Loucy (cell line): ENCODE measurements at regions not wholly inside any gene's neighbourhood (a gene's known extent, or its start where the extent isn't known, plus 50 kb on each side); places are given as distances from the start of the nearest gene placed in this dataset.

Source experiments
- H2AFZ ChIP-seq: fragments of 200-600 bp; sonication (generic); 2 replicates; pipeline ENCODE4 v1.6.0; 2016; ENCODE audit warnings: antibody characterized with exemption, mild to moderate bottlenecking, low read length, moderate library complexity
- H3F3A ChIP-seq: fragments of 200-600 bp; 2 replicates; pipeline ENCODE4 v1.6.0; 2016; ENCODE audit warnings: antibody characterized with exemption, low read depth, mild to moderate bottlenecking
- H3K27me3 ChIP-seq: fragments of 200-600 bp; sonication (generic); 2 replicates; pipeline ENCODE4 v1.6.1; 2014; ENCODE audit warnings: low read length, mild to moderate bottlenecking; ENCODE audit not compliant: insufficient read depth, poor library complexity, severe bottlenecking
- H3K36me3 ChIP-seq: fragments of 200-600 bp; sonication (generic); 2 replicates; pipeline ENCODE4 v1.6.1; 2016; ENCODE audit warnings: low read length; ENCODE audit not compliant: insufficient read depth
- H3K4me1 ChIP-seq: fragments of 200-600 bp; sonication (generic); 2 replicates; pipeline ENCODE4 v1.5.1; 2014; ENCODE audit warnings: low read length, mild to moderate bottlenecking; ENCODE audit not compliant: insufficient read depth, poor library complexity, severe bottlenecking
- H3K4me2 ChIP-seq: fragments of 200-600 bp; sonication (generic); 2 replicates; pipeline ENCODE4 v1.6.0; 2014; ENCODE audit warnings: antibody characterized with exemption, low read length, low read depth, mild to moderate bottlenecking; ENCODE audit not compliant: poor library complexity, severe bottlenecking
- H3K4me3 ChIP-seq: fragments of 200-600 bp; sonication (generic); 2 replicates; pipeline ENCODE4 v1.5.1; 2014; ENCODE audit warnings: low read length, mild to moderate bottlenecking, mixed read lengths; ENCODE audit not compliant: poor library complexity, severe bottlenecking
- H3K79me2 ChIP-seq: fragments of 200-600 bp; sonication (generic); 2 replicates; pipeline ENCODE4 v1.6.1; 2014; ENCODE audit warnings: low read length; ENCODE audit not compliant: insufficient read depth
- H3K9ac ChIP-seq: fragments of 200-600 bp; sonication (generic); 2 replicates; pipeline ENCODE4 v1.6.0; 2014; ENCODE audit warnings: mild to moderate bottlenecking, low read depth, low read length, moderate library complexity; ENCODE audit not compliant: poor library complexity, severe bottlenecking
- H3K9me2 ChIP-seq: fragments of 200-600 bp; sonication (generic); replicated peaks from 2 replicates; pipeline ENCODE4 v1.6.1; 2016; ENCODE audit warnings: low read depth, low read length, mixed read lengths
- H3K9me3 ChIP-seq: fragments of 200-600 bp; sonication (generic); 2 replicates; pipeline ENCODE4 v1.6.1; 2014; ENCODE audit warnings: mild to moderate bottlenecking, antibody characterized with exemption, low read length, low read depth; ENCODE audit not compliant: insufficient read depth
- H4K20me1 ChIP-seq: fragments of 200-600 bp; sonication (generic); 2 replicates; pipeline ENCODE4 v1.6.0; 2014; ENCODE audit warnings: antibody characterized with exemption, low read length, mild to moderate bottlenecking; ENCODE audit not compliant: insufficient read depth, poor library complexity, severe bottlenecking
- CTCF ChIP-seq: fragments of 200-600 bp; sonication (generic); conservative IDR thresholded peaks from 2 replicates; pipeline ENCODE4 v1.5.1; 2014; ENCODE audit warnings: mild to moderate bottlenecking, antibody characterized with exemption, low read length
- EZH2phosphoT487 ChIP-seq: fragments of 200-600 bp; IDR thresholded peaks from 2 replicates; pipeline ENCODE4 v1.6.1; 2018; ENCODE audit warnings: antibody characterized with exemption, mild to moderate bottlenecking, moderate library complexity, borderline replicate concordance

GRCh38 chr5:143966280-143966679 is 154.3 kb downstream of the HMHB1 start:
- Histone ChIP-seq H3K9me3 (no peaks in the 10 kb centered on the region), H3K79me2 (no peaks in the 10 kb centered on the region), H3K4me2 (no peak overlapping the region), H3K9me2 (no peaks in the 10 kb centered on the region), H3K4me1 (no peaks in the 10 kb centered on the region), H3K4me3 (no peak overlapping the region), H3K27me3 (no peaks in the 10 kb centered on the region), H3K36me3 (no peaks in the 10 kb centered on the region), H2AFZ (no peak overlapping the region), H3K9ac (no peak overlapping the region), H4K20me1 (no peaks in the 10 kb centered on the region), H3F3A (no peaks in the 10 kb centered on the region)
- TF ChIP-seq EZH2phosphoT487 = no peak
- TF ChIP-seq CTCF = no peak

GRCh38 chr5:143968071-143968878 is 156.3 kb downstream of the HMHB1 start:
- H3F3A ChIP-seq = no peaks in the 10 kb centered on the region
- no peak overlapping the region for H3K9ac ChIP-seq
- H2AFZ ChIP-seq = no peak overlapping the region
- TF ChIP-seq CTCF (peak; percentile 76), EZH2phosphoT487 (no peak)
- no peaks in the 10 kb centered on the region for H3K79me2 ChIP-seq
- H4K20me1 ChIP-seq = no peaks in the 10 kb centered on the region
- H3K36me3 ChIP-seq = no peaks in the 10 kb centered on the region
- no peaks in the 10 kb centered on the region for H3K27me3 ChIP-seq
- no peaks in the 10 kb centered on the region for H3K9me3 ChIP-seq
- no peaks in the 10 kb centered on the region for H3K9me2 ChIP-seq
- H3K4me2 ChIP-seq = no peak overlapping the region
- no peak overlapping the region for H3K4me3 ChIP-seq
- H3K4me1 ChIP-seq = no peaks in the 10 kb centered on the region

- no peaks in the 10 kb centered on the region for H3K9me2 ChIP-seq
- H3K4me2 ChIP-seq = no peak overlapping the region
- TF ChIP-seq CTCF (no peak), EZH2phosphoT487 (no peak)
- H4K20me1 ChIP-seq = no peaks in the 10 kb centered on the region
- no peak overlapping the region for H3K4me3 ChIP-seq
- no peaks in the 10 kb centered on the region for H3K36me3 ChIP-seq
- no peak overlapping the region for H3K9ac ChIP-seq
- H3K27me3 ChIP-seq = no peaks in the 10 kb centered on the region
- no peak overlapping the region for H2AFZ ChIP-seq
- H3F3A ChIP-seq = no peaks in the 10 kb centered on the region
- no peaks in the 10 kb centered on the region for H3K4me1 ChIP-seq
- no peaks in the 10 kb centered on the region for H3K79me2 ChIP-seq
- no peaks in the 10 kb centered on the region for H3K9me3 ChIP-seq
Measured at GRCh38 chr5:143970159-143970558, 158.2 kb downstream of the HMHB1 start.
